Head of caudate nucleus (tissue), 42 donors: ENCODE measurements at regions not wholly inside any gene's neighbourhood (a gene's known extent, or its start where the extent isn't known, plus 50 kb on each side); places are given as distances from the start of the nearest gene placed in this dataset.

Experiments used
- DNase-seq, 42 donors: peaks; one replicate each; pipeline versions ENCODE4 v3.0.0 to v3.0.0-alpha.2; 2020 to 2021; ENCODE audit warnings: mixed read lengths in 7 of 42
- intact Hi-C: fragments of 100-400 bp; cut with DNase I; formaldehyde crosslinking; loops from one replicate; pipeline ENCODE4 v1.15.0; 2022

- DNase-seq: no peak
- intact Hi-C loops: no loop called here
Measured at GRCh38 chr6:164000276-164000675, 585.8 kb downstream of the QKI start.

- peak in 1 of 42 donors; percentile 25 for DNase-seq
- intact Hi-C loops: no loop called here
Measured at GRCh38 chr6:163999475-164000125, 585.1 kb downstream of the QKI start.

GRCh38 chr6:163998496-163998895 lies 584.0 kb downstream of the QKI start:
- intact Hi-C loops: no loop called here
- no peak for DNase-seq

GRCh38 chr6:163996491-163996890 lies 582.0 kb downstream of the QKI start:
- intact Hi-C loops: no loop called here

GRCh38 chr6:163994566-163994965 lies 580.0 kb downstream of the QKI start:
- no peak for DNase-seq
- intact Hi-C loops: no loop called here

More at GRCh38 chr6:163996491-163996890, 582.0 kb downstream of the QKI start:
- DNase-seq: no peak

GRCh38 chr6:163992701-163993100 lies 578.2 kb downstream of the QKI start:
- DNase-seq: no peak
- intact Hi-C loops: no loop called here

GRCh38 chr6:163992056-163992455 lies 577.5 kb downstream of the QKI start:
- DNase-seq: no peak
- intact Hi-C loops: no loop called here

GRCh38 chr6:163991321-163991720 lies 576.8 kb downstream of the QKI start:
- peak in 1 of 42 donors; percentile 24 for DNase-seq
- intact Hi-C loops: no loop called here

GRCh38 chr6:163986313-163986712 lies 571.8 kb downstream of the QKI start:
- intact Hi-C loops: no loop called here
- no peak for DNase-seq

- DNase-seq: no peak
- intact Hi-C loops: no loop called here
Measured at GRCh38 chr6:163985710-163986109, 571.2 kb downstream of the QKI start.

GRCh38 chr6:163985040-163985439 lies 570.5 kb downstream of the QKI start:
- DNase-seq: no peak
- intact Hi-C loops: no loop called here

- intact Hi-C loops: no loop called here
- peak in 1 of 42 donors; percentile 13 for DNase-seq
Measured at GRCh38 chr6:163984124-163984936, 569.8 kb downstream of the QKI start.

GRCh38 chr6:163983679-163984078 lies 569.2 kb downstream of the QKI start:
- peak in 27 of 42 donors; percentile 15 to 76 (median 39) for DNase-seq
- intact Hi-C loops: no loop called here

- intact Hi-C loops: no loop called here
- no peak for DNase-seq
Measured at GRCh38 chr6:163974322-163974721, 559.8 kb downstream of the QKI start.

- intact Hi-C loops: no loop called here
- DNase-seq: no peak
Measured at GRCh38 chr6:163971841-163972838, 557.6 kb downstream of the QKI start.

- intact Hi-C loops: no loop called here
- no peak for DNase-seq
Measured at GRCh38 chr6:163970846-163971564, 556.5 kb downstream of the QKI start.

- intact Hi-C loops: loop anchor here (10.0 kb wide), 1 partner anchor 139 kb away; no protein-coding TSS in a partner anchor
- peak in 1 of 42 donors; percentile 48 for DNase-seq
Measured at GRCh38 chr6:163965426-163966348, 551.2 kb downstream of the QKI start.

- intact Hi-C loops: loop anchor here (10.0 kb wide), 1 partner anchor 140 kb away; no protein-coding TSS in a partner anchor
- DNase-seq: no peak
Measured at GRCh38 chr6:163964789-163965188, 550.3 kb downstream of the QKI start.
